Naive B cell (primary cell): ENCODE measurements at regions not wholly inside any gene's neighbourhood (a gene's known extent, or its start where the extent isn't known, plus 50 kb on each side); places are given as distances from the start of the nearest gene placed in this dataset.

Experiments
- ATAC-seq, 2 donors: fragments of 150-1000 bp; cut with Tn5 transposase; 2 replicates each; pipeline ENCODE4 v1.10.0; 2021; ENCODE audit warnings: low read depth in 2 of 2, mild to moderate bottlenecking in 2 of 2, moderate library complexity in 2 of 2
- DNase-seq: peaks from one replicate; pipeline ENCODE4 v3.0.0; 2022
- H3K27ac Mint-ChIP-seq, 6 donors: one replicate each; pipeline ENCODE4 v1.8.0; 2020 to 2022; ENCODE audit warnings: mild to moderate bottlenecking in 6 of 6, mixed read lengths in 6 of 6, moderate library complexity in 5 of 6, inconsistent platforms in 2 of 6
- H3K27me3 Mint-ChIP-seq, 3 donors: one replicate each; pipeline ENCODE4 v1.8.0; 2021 to 2022; ENCODE audit warnings: mixed read lengths in 3 of 3, mild to moderate bottlenecking in 1 of 3
- H3K36me3 Mint-ChIP-seq, 2 donors: one replicate each; pipeline ENCODE4 v1.8.0; 2020 to 2022; ENCODE audit warnings: mixed read lengths in 2 of 2, inconsistent platforms in 1 of 2, mild to moderate bottlenecking in 1 of 2
- H3K4me1 Mint-ChIP-seq, 3 donors: one replicate each; pipeline ENCODE4 v1.8.0; 2020 to 2022; ENCODE audit warnings: mixed read lengths in 3 of 3, inconsistent platforms in 1 of 3, mild to moderate bottlenecking in 1 of 3, moderate library complexity in 1 of 3
- H3K4me3 Mint-ChIP-seq, 8 donors: one replicate each; pipeline ENCODE4 v1.8.0; 2020 to 2022; ENCODE audit warnings: mild to moderate bottlenecking in 8 of 8, mixed read lengths in 8 of 8, moderate library complexity in 8 of 8, inconsistent platforms in 2 of 8
- H3K9me3 Mint-ChIP-seq, 7 donors: one replicate each; pipeline ENCODE4 v1.8.0; 2020 to 2022; ENCODE audit warnings: mixed read lengths in 7 of 7, mild to moderate bottlenecking in 5 of 7, inconsistent platforms in 2 of 7, moderate library complexity in 1 of 7

DNA sequence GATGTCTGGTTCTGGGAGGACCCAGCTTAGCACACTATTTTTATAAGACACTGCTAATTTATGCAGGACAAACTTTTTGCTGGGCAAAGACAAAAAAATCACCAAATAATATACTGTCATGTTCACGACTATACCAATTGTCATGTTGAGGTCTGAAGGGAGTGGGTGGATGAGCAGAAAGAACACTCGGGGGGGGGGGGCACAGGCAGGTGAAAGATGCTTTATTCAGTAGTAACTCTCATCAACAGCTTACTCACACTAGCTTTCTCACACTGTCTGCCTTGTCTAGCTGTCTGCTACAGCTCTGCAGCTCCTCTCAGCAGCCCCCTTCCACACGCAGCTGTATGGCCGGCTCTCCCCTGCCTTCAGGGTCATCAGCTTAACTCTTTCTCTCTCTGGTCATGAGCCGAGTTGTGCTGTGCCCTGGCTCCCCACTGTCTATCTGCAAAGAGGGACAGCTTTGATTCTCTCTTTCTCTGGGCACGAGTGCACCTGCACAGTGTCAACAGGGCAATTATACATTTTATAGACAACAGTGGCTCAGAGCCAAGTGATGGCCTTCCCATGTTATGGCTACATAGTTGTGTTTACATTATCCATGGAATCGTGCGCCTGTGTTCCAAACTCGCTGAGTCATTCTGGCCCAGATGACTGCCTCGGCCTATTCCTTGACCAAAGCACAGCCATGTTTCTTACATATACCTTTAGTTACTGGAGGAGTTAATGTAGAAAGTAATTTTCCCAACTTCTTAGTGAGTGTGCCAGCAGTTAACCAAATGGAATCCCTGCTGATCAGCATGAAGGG is 187.7 kb upstream of the PRSS16 start:
- no peaks in the 10 kb centered on the region for H3K4me1 Mint-ChIP-seq
- H3K36me3 Mint-ChIP-seq, result peaks cover 0 to 6% of the 10 kb centered on the region in 2 donors
- no peak overlapping the region for H3K27ac Mint-ChIP-seq
- no peaks in the 10 kb centered on the region for H3K9me3 Mint-ChIP-seq
- ATAC-seq (no peak), DNase-seq (no peak)
- H3K27me3 Mint-ChIP-seq, result peaks cover 30 to 49% (median 46%) of the 10 kb centered on the region in 3 donors
- H3K4me3 Mint-ChIP-seq, result no peak overlapping the region

DNA sequence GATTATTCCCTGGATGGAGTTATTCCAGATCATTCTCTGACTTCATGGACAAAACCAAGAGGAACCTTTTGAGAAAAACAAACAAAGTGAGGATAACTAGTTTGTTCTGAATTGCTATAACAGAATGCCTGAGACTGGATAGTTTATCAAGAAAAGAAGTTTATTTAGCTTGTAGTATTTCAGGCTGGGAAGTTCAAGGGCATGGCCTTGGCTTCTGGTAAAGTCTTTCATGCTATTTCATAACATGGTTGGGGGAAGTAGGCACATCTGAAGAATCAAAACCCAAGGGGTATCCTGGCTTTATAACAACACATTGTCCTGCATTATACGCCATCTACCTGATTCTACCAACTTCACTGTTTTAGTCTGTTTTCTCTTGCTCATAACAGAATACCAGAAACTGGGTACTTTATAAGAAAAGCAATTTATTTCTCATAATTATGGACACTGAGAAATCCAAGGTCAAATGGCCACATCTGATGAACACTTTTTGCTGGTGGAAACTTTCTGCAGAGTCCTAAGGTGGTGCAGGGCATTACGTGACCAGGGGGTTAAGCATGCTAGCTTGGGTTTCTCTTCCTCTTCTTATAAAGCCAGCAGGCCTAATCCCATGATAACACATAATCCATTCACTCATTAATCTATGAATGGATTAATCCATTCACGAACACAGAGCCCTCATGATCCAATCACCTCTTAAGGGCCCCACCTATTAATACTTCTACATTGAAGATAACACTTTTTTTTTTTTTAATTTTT is 186.1 kb upstream of the PRSS16 start:
- Mint-ChIP-seq H3K27ac (no peak overlapping the region), H3K9me3 (no peaks in the 10 kb centered on the region), H3K4me3 (no peak overlapping the region), H3K36me3 (peaks cover 0 to 3% of the 10 kb centered on the region in 2 donors), H3K27me3 (peaks cover 32 to 46% (median 43%) of the 10 kb centered on the region in 3 donors), H3K4me1 (no peaks in the 10 kb centered on the region)
- ATAC-seq (no peak), DNase-seq (no peak)

- no peaks in the 10 kb centered on the region for H3K4me1 Mint-ChIP-seq
- no peak overlapping the region for H3K4me3 Mint-ChIP-seq
- no peak for ATAC-seq
- no peaks in the 10 kb centered on the region for H3K36me3 Mint-ChIP-seq
- DNase-seq, result no peak
- H3K9me3 Mint-ChIP-seq, result no peaks in the 10 kb centered on the region
- no peak overlapping the region for H3K27ac Mint-ChIP-seq
- peaks cover 28 to 44% (median 39%) of the 10 kb centered on the region in 3 donors for H3K27me3 Mint-ChIP-seq
Observed at GRCh38 chr6:27062755-27063154, 184.7 kb upstream of the PRSS16 start.

DNA sequence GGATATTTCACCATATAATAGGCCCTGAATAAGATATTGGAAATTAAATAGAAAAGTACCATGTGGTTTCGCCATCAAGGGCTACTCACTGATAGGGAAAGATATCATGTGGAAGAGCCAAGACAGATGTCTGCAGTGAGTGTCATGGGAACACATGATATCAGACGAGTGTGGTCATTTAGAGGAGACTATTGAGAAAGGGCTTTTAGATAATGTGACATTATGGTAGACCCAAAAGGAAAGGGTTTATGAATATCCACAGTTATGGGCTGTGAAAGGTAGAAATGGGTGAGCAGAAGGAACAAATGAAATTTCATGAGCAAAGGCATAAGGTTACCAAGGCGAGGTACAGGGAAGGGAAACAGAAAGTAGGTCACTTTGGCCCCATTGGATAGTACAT is 182.3 kb upstream of the PRSS16 start:
- Mint-ChIP-seq H3K9me3 (peaks cover 0 to 2% (median 0%) of the 10 kb centered on the region in 7 donors), H3K27ac (no peak overlapping the region), H3K4me1 (no peaks in the 10 kb centered on the region), H3K27me3 (peaks cover 17 to 48% (median 45%) of the 10 kb centered on the region in 3 donors), H3K36me3 (no peaks in the 10 kb centered on the region), H3K4me3 (no peak overlapping the region)
- no peak for ATAC-seq
- no peak for DNase-seq

DNA sequence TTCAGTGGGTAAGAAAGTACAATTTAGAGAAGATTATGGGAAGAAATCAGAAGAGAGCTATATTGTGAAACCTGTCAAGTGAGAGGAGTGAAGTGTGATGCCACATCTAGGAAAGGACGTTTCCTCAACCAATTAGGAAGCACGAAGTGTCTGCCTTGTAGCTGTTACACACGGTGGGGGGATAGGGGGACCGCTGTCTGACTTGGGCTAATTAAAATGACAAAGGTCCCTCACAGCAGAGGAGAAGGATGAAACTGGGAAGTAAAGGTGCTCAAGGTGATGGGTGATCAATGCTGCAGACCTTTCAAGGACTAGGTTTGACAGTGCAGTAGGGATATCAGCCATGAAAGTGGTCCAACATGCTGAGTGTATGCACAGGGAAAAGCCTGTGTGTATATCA is 181.1 kb upstream of the PRSS16 start:
- Mint-ChIP-seq H3K27me3 (peaks cover 21 to 52% (median 50%) of the 10 kb centered on the region in 3 donors), H3K4me1 (no peaks in the 10 kb centered on the region), H3K9me3 (peaks cover 0 to 2% (median 0%) of the 10 kb centered on the region in 7 donors), H3K4me3 (no peak overlapping the region), H3K36me3 (no peaks in the 10 kb centered on the region), H3K27ac (no peak overlapping the region)
- DNase-seq (no peak), ATAC-seq (no peak)

- Mint-ChIP-seq H3K27me3 (peaks cover 21 to 52% (median 50%) of the 10 kb centered on the region in 3 donors), H3K4me3 (no peak overlapping the region), H3K36me3 (no peaks in the 10 kb centered on the region), H3K27ac (no peak overlapping the region), H3K9me3 (peaks cover 0 to 2% (median 0%) of the 10 kb centered on the region in 7 donors), H3K4me1 (no peaks in the 10 kb centered on the region)
- DNase-seq, result no peak
- ATAC-seq, result no peak
Observed at GRCh38 chr6:27066802-27067201, 180.7 kb upstream of the PRSS16 start.

DNA sequence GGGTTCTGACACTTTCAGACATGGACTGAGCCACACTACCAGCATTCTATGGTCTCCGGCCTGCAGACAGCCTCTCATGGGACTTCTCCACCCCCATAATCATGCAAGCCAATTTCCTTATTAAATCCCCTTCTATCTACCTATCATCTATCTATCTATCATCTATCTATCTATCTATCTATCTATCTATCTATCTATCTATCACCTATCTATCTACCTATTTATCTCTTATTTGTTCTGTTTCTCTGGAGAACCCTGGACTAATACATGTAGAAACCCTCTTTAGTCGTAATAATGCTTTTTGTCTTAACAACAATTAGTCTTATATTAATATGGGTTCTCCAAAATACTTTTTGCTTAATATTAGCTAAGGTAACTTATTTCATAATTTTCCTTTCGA is 174.1 kb upstream of the PRSS16 start:
- H3K4me3 Mint-ChIP-seq, result no peak overlapping the region
- ATAC-seq, result no peak
- H3K36me3 Mint-ChIP-seq, result no peaks in the 10 kb centered on the region
- H3K27me3 Mint-ChIP-seq, result peaks cover 35 to 56% (median 46%) of the 10 kb centered on the region in 3 donors
- no peaks in the 10 kb centered on the region for H3K9me3 Mint-ChIP-seq
- peak overlapping the region in 1 of 6 donors; percentile 65 for H3K27ac Mint-ChIP-seq
- no peak for DNase-seq
- H3K4me1 Mint-ChIP-seq, result peaks cover 0 to 1% (median 0%) of the 10 kb centered on the region in 3 donors

- Mint-ChIP-seq H3K36me3 (no peaks in the 10 kb centered on the region), H3K27me3 (peaks cover 47 to 60% (median 55%) of the 10 kb centered on the region in 3 donors), H3K4me3 (no peak overlapping the region), H3K4me1 (peaks cover 3 to 6% (median 5%) of the 10 kb centered on the region in 3 donors), H3K9me3 (no peaks in the 10 kb centered on the region), H3K27ac (no peak overlapping the region)
- ATAC-seq, result no peak
- DNase-seq, result no peak
Observed at GRCh38 chr6:27076116-27076515, 171.4 kb upstream of the PRSS16 start.

- DNase-seq (peak; percentile 37), ATAC-seq (peak; percentile 64 to 68)
- Mint-ChIP-seq H3K4me3 (peak overlapping the region; percentile 4 to 75 (median 53)), H3K27ac (no peak overlapping the region), H3K9me3 (no peaks in the 10 kb centered on the region), H3K27me3 (peaks cover 62 to 80% (median 79%) of the 10 kb centered on the region in 3 donors), H3K4me1 (peaks cover 3 to 6% (median 5%) of the 10 kb centered on the region in 3 donors), H3K36me3 (no peaks in the 10 kb centered on the region)
Observed at GRCh38 chr6:27078734-27079357, 168.7 kb upstream of the PRSS16 start.

DNA sequence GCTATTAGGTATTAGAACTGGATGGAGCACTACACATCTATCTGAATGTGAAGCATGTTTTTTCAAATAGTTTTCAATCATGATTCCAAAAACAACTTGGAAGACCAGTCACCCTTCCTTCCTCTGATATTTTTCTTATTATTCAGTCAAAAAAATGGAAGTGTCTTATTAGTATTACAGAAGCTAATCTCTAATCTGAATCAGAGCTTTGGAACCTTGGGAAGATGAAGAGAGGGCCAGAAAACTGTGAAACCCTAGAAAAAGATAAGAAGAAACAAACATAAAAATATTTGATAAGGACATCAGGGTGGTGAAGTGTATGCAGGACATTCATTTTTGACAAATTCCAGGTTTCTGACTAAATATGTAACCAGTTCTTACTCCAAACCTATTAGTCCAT is 166.3 kb upstream of the PRSS16 start:
- no peaks in the 10 kb centered on the region for H3K9me3 Mint-ChIP-seq
- no peak overlapping the region for H3K27ac Mint-ChIP-seq
- no peaks in the 10 kb centered on the region for H3K36me3 Mint-ChIP-seq
- H3K4me1 Mint-ChIP-seq, result peaks cover 3 to 6% (median 5%) of the 10 kb centered on the region in 3 donors
- DNase-seq (no peak), ATAC-seq (no peak)
- H3K4me3 Mint-ChIP-seq, result no peak overlapping the region
- peaks cover 53 to 74% (median 73%) of the 10 kb centered on the region in 3 donors for H3K27me3 Mint-ChIP-seq

- ATAC-seq (no peak), DNase-seq (no peak)
- Mint-ChIP-seq H3K36me3 (no peaks in the 10 kb centered on the region), H3K4me3 (no peak overlapping the region), H3K9me3 (no peaks in the 10 kb centered on the region), H3K27me3 (peaks cover 50 to 71% (median 69%) of the 10 kb centered on the region in 3 donors), H3K27ac (no peak overlapping the region), H3K4me1 (peaks cover 3 to 6% (median 5%) of the 10 kb centered on the region in 3 donors)
Observed at GRCh38 chr6:27081931-27082330, 165.6 kb upstream of the PRSS16 start.

- Mint-ChIP-seq H3K9me3 (peaks cover 0 to 8% (median 3%) of the 10 kb centered on the region in 7 donors), H3K36me3 (peaks cover 0 to 8% of the 10 kb centered on the region in 2 donors), H3K27ac (no peak overlapping the region), H3K4me3 (no peak overlapping the region), H3K27me3 (peaks cover 57 to 73% (median 70%) of the 10 kb centered on the region in 3 donors), H3K4me1 (peaks cover 5 to 7% (median 6%) of the 10 kb centered on the region in 3 donors)
- DNase-seq (no peak), ATAC-seq (no peak)
Observed at GRCh38 chr6:27088068-27088467, 159.4 kb upstream of the PRSS16 start.

GRCh38 chr6:27091661-27092315 is 155.7 kb upstream of the PRSS16 start:
- DNase-seq (no peak), ATAC-seq (peak in 1 of 2 donors; percentile 25)
- peaks cover 9 to 13% (median 11%) of the 10 kb centered on the region in 3 donors for H3K4me1 Mint-ChIP-seq
- H3K27ac Mint-ChIP-seq, result no peak overlapping the region
- H3K9me3 Mint-ChIP-seq, result peaks cover 0 to 21% (median 12%) of the 10 kb centered on the region in 7 donors
- H3K27me3 Mint-ChIP-seq, result peaks cover 60 to 89% (median 87%) of the 10 kb centered on the region in 3 donors
- peaks cover 8 to 9% of the 10 kb centered on the region in 2 donors for H3K36me3 Mint-ChIP-seq
- peak overlapping the region in 5 of 8 donors; percentile 6 to 77 (median 54) for H3K4me3 Mint-ChIP-seq
